GM18868 (cell line): ENCODE measurements at regions not wholly inside any gene's neighbourhood (a gene's known extent, or its start where the extent isn't known, plus 50 kb on each side); places are given as distances from the start of the nearest gene placed in this dataset.
"Not testable (repeated sequence)": the region's sequence is repeated elsewhere in the genome, so short reads cannot be mapped to it uniquely, and the experiment has no call there.

Source experiments
- ATAC-seq: cut with Tn5 transposase; IDR thresholded peaks from one replicate; pipeline ENCODE4 v1.9.1; 2021; ENCODE audit warnings: mild to moderate bottlenecking, moderate library complexity; ENCODE audit not compliant: unreplicated experiment

- ATAC-seq = no peak
Measured at GRCh38 chr3:81068546-81068945, 692.9 kb downstream of the GBE1 start.

DNA sequence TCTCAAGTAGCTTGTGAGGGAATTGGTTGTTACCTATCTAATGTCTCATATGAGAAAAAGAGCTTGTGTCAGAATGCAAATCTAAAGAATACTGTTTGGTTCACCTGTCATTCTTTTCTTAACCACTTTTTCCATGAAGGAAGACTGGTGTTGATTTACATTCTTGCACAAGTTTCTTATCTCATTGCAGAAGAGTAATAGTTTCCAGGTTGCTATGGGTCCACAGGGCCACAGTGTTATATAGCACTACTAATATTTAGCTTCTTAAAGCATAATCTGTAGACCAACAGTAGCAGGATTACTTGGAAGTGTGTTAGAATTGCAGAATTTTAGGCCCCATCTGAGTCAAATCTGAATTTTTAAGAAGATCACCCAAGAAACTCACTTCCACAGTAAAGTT lies 697.5 kb downstream of the GBE1 start:
- ATAC-seq = no peak

GRCh38 chr3:81051133-81051532 lies 710.3 kb downstream of the GBE1 start:
- not testable (repeated sequence) for ATAC-seq

DNA sequence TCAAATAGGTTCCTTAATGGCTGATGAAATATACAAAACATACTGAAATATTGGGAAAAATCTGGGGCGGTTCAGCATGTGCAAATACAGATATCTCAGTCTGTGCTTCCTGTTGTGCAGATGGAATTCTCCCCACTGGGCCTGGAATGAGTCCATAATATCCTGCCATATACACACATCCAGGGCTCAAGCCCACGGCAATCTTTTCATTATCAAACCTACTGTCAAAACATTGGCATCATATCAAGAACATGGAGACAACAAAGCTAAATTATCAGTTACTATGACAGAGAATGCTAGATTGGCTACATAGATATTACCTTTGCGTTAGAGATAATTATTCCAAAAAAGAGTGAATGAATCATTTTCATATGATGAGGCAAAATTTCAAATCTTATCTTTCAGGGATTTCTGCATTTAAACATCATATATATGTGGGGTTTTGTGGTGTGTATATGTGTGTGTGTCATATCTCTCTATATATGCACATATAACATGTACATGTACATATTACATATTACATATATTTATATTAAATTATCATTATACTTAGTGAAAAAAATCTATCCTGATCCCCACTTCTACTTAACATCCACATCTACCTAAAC lies 713.3 kb downstream of the GBE1 start:
- no peak for ATAC-seq

GRCh38 chr3:81045976-81046375 lies 715.5 kb downstream of the GBE1 start:
- no peak for ATAC-seq

- no peak for ATAC-seq
Measured at GRCh38 chr3:81045246-81045645, 716.2 kb downstream of the GBE1 start.

GRCh38 chr3:81043660-81044199 lies 717.7 kb downstream of the GBE1 start:
- ATAC-seq = no peak

DNA sequence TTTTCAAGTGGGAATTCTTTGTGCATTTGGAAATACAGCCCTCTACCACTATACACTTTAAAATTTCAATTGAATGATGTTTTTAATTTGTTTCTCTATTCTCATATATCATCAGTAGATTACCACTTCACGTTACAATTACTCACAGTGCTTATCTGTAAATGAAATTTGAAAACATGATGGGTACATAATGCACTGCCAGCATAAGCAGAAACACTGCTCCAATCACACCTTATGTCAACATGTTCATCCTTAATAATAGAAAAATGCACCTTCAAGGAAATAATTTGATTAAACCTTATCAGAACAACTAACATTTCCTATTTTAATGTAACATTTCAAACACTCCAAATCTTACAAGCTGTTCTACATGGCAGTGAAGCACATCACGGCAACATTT lies 718.4 kb downstream of the GBE1 start:
- no peak for ATAC-seq

DNA sequence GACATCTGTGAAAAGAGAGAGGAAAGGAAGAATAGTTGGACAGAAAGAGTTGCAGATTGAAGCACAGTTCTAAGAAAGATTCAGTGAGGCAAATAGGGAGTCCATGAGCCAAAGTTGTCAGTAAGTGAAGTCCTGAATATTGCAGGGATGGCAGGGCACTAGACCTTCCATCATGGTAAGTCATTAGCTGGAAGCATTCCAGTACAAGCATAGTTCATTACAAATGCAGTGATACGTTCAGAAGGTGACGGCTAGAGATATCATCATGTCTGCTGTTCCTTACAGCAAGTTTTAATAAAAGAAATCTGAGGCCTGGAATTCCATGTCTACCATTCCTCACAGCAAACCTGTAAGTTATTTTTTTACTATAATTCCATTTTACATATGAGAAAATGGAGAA lies 720.1 kb downstream of the GBE1 start:
- no peak for ATAC-seq

DNA sequence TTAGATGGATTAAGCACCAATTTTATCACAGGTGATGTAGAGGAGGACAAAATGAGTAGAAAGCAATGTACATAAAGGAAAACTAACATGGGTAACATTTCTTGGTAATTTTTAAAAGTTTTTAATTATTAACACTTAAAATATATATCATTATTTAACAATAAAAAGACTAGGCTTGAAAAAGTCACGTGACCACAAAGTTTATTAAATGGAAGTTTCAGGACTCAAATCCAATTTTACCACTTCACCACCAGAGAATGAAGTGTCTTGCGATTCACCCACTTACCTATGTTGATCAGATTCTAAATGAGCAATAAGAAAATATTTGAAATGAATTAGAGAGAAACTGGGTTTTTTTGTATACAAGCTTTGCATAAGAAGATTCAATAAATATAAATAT lies 721.3 kb downstream of the GBE1 start:
- ATAC-seq = no peak

DNA sequence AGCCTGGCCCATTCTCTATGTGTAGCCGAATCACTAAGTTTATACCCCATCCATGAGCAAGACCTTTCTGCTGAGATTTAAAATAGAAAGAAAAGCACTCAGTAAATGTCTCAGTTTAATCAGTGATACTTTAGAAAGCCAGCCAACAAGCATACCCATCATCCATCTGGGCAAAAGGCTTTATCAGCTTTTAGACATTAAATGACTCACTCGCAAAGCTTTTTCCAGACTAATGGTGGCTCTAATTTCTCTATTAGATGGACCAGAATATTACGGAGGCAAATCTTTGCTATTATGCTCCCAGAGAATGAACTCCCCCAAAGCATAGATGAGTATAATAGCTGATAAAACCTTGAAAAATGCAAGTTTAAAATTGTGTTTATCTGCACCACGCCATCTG lies 727.8 kb downstream of the GBE1 start:
- ATAC-seq = no peak

DNA sequence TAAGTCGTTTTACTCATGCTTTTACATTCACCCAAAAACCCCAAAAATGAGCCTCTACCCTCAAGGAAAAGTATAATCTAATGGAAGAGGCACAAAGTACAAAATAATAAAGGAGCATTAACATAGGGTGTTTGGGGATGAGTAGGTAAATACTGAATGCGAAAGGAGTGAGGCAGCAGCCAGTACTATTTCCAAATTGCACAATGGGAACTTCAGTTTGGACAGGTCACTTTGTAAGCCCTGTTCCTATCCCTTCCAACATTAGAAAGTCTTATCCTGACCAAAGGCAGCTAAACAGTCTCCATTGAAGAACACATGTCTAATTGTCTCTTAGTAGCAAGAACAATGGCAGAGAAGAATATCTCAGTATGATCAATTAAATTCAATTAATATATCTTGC lies 728.3 kb downstream of the GBE1 start:
- no peak for ATAC-seq

DNA sequence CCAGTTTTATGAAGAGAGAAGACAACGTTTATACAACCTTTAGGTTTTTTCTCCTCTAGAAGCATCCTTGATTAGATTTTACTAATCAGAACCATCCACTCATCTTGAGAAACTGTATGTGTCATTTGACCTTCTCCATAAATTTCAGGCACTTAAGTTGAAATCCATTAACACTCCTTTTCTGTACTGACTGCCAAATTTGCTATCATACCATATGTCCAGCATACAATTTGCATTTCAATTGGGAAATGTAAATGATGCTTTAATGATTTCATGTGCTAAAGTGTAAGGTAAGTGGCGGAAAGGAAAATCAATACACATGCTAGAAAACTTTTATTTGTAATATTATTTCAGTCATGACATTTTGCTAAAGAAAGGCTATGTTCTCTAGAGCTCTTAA lies 731.6 kb downstream of the GBE1 start:
- no peak for ATAC-seq

GRCh38 chr3:81027344-81027743 lies 734.1 kb downstream of the GBE1 start:
- no peak for ATAC-seq

GRCh38 chr3:81024560-81024959 lies 736.9 kb downstream of the GBE1 start:
- ATAC-seq = no peak

DNA sequence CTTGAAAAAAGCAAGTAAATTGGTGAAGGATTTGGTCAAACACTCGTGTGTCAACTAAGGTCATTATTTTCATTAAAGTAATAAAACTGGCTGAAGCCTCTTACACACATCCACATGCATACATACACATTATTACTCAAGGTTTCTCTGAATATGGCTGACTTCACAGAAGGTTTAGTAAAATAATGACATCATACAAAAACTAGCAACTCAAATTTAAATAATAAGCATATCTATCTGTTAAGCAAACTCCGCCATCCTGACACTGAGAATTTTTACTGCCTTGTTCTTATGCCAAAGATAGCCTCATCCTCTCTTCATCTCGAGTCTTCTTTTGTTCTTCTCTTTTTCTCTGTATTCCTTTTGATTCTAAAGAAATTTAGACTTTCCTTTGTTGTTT lies 739.1 kb downstream of the GBE1 start:
- no peak for ATAC-seq

DNA sequence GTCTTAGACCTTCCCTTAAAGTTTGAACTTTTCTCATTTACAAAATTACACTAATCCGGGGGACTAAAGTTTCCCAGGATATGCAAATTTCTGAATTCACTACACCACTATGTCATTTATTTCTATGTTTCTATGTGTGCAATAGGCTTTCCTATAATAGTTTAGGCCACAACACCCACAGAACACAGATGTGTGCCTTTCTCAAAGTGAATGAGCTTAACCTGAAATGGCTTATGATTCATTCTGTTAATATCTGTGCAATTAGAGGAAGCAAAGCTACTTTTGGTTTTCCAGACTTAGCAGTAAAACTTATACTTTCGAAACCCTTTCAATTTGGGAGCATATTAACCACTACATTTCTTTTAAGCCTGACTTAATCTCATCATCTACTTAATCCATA lies 748.1 kb downstream of the GBE1 start:
- no peak for ATAC-seq

DNA sequence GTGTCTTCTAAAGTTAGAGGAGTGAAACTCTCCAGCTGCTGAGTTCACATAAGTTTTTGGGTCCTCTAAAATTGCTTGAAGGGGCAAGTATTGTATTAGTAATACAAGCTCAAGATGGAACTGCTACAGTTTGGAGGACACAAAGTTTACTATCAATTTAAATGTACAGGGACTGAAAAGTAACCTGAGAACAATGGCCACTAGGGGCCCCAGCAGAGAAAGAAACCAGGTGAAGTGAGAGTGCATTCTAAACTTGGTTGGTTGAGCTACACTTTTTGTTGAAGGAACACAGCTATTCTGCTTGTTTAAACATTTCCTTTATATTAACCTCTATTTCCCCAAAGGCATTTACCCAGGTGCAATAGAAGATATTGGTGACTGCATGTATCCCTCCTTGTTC lies 755.5 kb downstream of the GBE1 start:
- ATAC-seq = no peak

DNA sequence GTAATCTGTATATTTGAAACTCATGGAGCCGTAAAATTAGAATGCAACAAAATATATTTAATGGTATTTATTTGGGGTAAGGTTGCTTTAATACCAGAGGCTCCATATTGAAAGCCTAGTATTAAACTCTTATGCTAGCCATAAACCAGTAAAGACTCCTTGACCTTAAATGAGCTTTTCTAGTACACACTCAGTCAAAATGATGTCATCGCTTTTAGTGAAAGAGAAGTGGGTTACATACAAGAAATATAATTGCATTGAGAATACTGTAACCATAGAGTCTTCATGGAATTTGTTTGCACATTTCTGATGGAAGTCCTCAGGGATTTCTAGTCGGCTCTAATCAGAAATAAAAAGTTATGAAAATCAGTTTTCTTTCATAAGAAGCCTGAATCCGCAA lies 757.6 kb downstream of the GBE1 start:
- no peak for ATAC-seq

DNA sequence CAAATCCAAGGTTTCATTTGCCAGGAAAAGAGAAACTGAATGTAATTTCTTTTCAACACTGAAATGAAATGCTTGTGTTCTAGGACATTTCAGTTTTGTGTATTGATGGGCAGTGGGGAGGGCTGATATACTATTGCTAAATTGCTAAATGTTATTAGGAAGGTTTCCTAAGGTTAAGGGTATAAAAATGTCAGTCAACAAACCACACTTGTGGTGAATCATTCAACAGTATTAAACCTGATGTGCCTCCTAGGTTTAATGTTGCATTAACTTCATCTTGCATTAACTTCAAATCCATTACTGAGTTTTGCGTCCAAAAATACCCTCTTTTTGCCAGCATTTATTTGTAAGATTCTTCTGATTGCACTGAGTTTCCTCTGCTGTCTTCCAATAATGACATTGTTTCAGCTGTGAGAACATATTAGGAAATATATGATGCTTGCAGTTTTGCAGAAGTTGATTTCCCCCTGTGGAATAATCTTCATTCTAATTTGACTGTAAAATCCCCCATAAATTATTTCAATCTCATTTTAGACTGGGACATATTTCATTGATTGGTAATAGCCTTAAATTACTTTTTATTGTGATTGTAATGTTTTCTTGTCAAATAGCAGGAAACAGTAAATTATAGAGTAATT lies 758.3 kb downstream of the GBE1 start:
- no peak for ATAC-seq

DNA sequence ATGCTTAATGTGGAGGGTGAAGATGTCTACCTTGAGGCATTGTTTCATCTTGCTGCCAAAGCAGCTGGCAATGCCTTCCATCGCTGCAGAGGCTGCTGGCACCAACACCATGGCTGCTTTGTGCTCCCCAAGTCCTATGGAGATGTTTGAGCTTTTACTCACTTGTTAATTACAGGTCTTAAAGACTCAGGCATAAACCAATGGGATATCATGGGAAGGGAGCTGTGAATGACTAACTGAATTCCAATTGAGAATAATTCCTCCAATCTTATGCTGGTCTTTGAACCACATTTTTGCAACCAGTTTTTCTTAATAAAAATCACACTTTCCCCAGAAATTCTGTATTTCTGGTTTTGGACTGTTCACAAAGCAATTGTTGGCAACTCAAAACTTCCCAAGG lies 762.0 kb downstream of the GBE1 start:
- ATAC-seq = no peak

GRCh38 chr3:80998022-80998421 lies 763.4 kb downstream of the GBE1 start:
- ATAC-seq = no peak

DNA sequence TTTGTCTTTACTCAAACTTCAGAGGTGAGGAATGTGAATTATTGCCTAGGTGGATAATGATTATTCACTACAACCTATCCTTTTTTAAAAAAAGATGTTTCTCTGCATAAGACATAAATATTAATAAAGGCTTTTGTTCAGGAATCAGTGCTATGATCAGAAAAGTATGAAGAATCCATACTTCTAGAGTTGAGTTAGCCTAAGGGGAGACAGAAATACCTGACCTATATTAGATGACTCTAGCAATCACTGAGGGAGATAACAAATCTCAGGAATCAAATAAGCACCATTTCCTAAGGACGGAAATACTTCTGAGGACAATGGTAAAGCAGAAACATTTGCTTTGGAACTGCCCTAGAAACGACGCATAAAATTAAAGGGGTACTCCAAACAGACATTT lies 763.8 kb downstream of the GBE1 start:
- no peak for ATAC-seq
